Type B pancreatic cell (in vitro differentiated cells): ENCODE measurements at regions not wholly inside any gene's neighbourhood (a gene's known extent, or its start where the extent isn't known, plus 50 kb on each side); places are given as distances from the start of the nearest gene placed in this dataset.

Experiments
- DNase-seq: peaks from one replicate; pipeline ENCODE4 v3.0.0; 2021; ENCODE audit warnings: mixed read lengths; ENCODE audit not compliant: unreplicated experiment; ENCODE audit errors: extremely low spot score
- H3K27ac Mint-ChIP-seq: 2 replicates; pipeline ENCODE4 v1.8.0; 2021; ENCODE audit warnings: mild to moderate bottlenecking, mixed read lengths
- H3K27me3 Mint-ChIP-seq: 2 replicates; pipeline ENCODE4 v1.8.0; 2021; ENCODE audit warnings: mixed read lengths
- H3K36me3 Mint-ChIP-seq: 2 replicates; pipeline ENCODE4 v1.8.0; 2021; ENCODE audit warnings: mixed read lengths
- H3K4me1 Mint-ChIP-seq: one replicate; pipeline ENCODE4 v1.8.0; 2021; ENCODE audit warnings: mixed read lengths; ENCODE audit not compliant: unreplicated experiment
- H3K4me3 Mint-ChIP-seq: 2 replicates; pipeline ENCODE4 v1.8.0; 2021; ENCODE audit warnings: mild to moderate bottlenecking, mixed read lengths
- H3K9me3 Mint-ChIP-seq: 2 replicates; pipeline ENCODE4 v1.8.0; 2021; ENCODE audit warnings: mixed read lengths
- TF ChIP-seq, protein P1 (sequence below): fragments of 200-600 bp; sonication (generic); conservative IDR thresholded peaks from 2 replicates; pipeline ENCODE4 v1.5.0; 2021; ENCODE audit warnings: antibody characterized with exemption, mild to moderate bottlenecking

DNA sequence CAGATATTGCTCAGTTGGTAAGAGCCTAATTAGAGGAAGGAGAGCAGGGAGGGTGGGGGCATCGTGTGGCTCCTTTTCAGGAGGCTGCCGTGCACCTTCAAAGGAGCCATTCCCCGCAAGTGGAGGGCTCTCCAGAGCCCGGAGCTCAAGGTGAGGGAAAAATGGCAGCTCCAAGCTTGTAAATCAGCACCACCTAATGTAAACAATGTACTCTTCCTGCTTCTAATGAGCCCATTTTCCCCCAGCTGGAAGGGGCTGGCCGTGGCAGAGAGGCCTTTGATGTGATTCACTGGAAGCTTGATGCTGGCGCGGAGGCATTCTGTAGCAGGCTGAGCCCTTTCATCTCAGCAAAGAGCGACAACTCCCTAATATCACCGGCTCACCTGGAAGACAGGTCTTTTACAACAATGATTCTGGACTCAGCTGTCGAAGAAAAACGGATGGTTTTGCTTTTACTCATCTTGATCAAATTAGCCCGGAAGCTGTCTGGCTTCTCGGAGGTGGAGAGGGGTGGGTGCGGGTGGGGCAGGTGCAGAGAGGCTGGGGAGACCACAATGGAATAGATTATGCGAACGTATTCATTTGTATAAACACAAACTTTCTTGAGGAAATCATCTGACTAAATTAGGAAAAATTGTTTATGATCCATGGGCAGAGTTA, 112.5 kb downstream of the RRAGC start:
- Mint-ChIP-seq H3K9me3 (peaks cover 6% of the 10 kb centered on the region), H3K36me3 (no peaks in the 10 kb centered on the region), H3K27me3 (peaks cover 31% of the 10 kb centered on the region), H3K4me1 (peaks cover 7% of the 10 kb centered on the region), H3K27ac (no peak overlapping the region), H3K4me3 (no peak overlapping the region)
- no peak for DNase-seq
- TF ChIP-seq, protein P1, sequence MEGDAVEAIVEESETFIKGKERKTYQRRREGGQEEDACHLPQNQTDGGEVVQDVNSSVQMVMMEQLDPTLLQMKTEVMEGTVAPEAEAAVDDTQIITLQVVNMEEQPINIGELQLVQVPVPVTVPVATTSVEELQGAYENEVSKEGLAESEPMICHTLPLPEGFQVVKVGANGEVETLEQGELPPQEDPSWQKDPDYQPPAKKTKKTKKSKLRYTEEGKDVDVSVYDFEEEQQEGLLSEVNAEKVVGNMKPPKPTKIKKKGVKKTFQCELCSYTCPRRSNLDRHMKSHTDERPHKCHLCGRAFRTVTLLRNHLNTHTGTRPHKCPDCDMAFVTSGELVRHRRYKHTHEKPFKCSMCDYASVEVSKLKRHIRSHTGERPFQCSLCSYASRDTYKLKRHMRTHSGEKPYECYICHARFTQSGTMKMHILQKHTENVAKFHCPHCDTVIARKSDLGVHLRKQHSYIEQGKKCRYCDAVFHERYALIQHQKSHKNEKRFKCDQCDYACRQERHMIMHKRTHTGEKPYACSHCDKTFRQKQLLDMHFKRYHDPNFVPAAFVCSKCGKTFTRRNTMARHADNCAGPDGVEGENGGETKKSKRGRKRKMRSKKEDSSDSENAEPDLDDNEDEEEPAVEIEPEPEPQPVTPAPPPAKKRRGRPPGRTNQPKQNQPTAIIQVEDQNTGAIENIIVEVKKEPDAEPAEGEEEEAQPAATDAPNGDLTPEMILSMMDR: no peak

- no peaks in the 10 kb centered on the region for H3K36me3 Mint-ChIP-seq
- DNase-seq: no peak
- H3K4me1 Mint-ChIP-seq: peaks cover 7% of the 10 kb centered on the region
- H3K27ac Mint-ChIP-seq: no peak overlapping the region
- TF ChIP-seq, protein P1: no peak
- peaks cover 25% of the 10 kb centered on the region for H3K27me3 Mint-ChIP-seq
- H3K4me3 Mint-ChIP-seq: no peak overlapping the region
- H3K9me3 Mint-ChIP-seq: peaks cover 6% of the 10 kb centered on the region
These were observed 113.1 kb downstream of the RRAGC start for GRCh38 chr1:38746402-38746935.

DNA sequence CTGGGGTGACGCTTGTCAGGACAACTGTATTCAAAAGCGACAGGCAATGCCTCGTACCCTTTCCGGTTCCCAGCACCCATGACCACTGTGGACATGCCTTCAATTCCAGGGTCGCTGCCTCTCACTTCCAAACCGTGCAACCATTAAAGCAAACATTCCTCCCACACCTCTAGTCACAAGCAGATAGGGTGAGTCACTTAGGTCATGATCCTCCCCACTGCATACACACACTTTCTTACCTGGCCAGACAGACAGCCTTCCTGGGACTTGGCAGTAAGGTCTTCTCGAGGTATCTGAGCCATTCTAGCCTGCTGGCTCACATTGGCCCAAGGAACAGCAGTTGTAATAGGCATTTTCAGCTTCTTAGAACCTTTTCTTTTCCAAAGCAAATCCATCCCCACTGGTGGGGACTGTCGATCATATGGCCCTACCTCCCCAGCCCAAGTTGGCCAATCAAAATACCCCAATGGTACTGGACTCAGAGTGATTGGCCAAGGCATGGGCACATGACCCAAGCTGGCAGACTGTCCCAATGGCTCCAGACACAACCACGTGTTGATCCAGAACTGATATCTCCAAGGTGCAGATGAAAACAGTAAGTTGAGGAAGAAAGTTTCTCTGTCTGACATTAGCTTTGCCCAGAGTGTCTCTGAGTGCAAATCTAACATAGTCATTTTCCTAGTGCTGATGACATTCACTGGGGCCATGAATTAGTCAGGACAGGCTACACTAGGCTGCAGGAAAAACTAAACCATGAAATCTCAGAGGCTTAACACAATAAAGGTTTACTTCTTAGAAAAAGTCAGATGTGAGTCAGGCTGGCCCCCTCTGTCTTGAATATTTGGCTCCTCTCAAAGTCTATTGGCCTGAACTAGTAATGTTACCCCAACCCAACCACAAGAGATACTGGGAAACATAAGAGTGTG, 113.8 kb downstream of the RRAGC start:
- DNase-seq: no peak
- H3K27me3 Mint-ChIP-seq: peaks cover 27% of the 10 kb centered on the region
- H3K4me3 Mint-ChIP-seq: no peak overlapping the region
- peaks cover 6% of the 10 kb centered on the region for H3K9me3 Mint-ChIP-seq
- H3K27ac Mint-ChIP-seq: no peak overlapping the region
- peaks cover 7% of the 10 kb centered on the region for H3K4me1 Mint-ChIP-seq
- TF ChIP-seq, protein P1: no peak
- no peaks in the 10 kb centered on the region for H3K36me3 Mint-ChIP-seq

DNA sequence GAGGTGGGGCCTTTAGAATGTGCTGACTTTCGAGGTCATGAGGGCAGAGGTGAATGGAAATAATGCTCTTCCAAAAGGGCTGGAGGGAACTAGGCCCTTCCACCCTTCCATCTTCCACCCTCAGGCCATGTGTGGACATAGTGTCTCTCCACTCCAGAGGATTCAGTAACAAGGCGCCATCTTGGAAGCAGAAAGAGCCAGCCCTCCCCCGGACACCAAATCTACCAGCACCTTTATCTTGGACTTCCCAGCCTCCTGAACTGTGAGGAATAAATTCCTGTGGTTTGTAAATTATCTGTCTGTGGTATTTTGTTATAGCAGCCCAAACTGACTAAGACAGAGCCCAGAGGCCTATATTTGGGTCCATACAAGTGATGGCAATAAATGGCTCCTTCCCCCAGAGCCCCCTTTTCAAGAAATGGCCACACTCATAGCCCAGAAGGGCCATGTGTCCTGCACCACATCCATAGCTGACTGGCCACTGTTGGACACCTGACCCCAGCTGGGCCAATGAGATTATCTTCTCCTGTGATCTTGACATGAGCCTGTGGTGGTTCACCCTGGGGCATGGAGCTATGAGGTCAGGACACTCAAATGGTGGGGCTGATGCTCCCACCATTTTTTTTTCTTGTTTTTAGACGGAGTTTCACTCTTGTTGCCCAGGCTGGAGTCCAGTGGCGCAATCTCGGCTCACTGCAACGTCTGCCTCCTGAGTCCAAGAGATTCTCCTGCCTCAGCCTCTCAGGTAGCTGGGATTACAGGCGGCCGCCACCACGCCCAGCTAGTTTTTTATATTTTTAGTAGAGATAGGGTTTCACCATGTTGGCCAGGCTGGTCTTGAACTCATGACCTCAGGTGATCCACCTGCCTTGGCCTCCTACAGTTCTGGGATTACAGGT, 114.9 kb downstream of the RRAGC start:
- no peaks in the 10 kb centered on the region for H3K36me3 Mint-ChIP-seq
- TF ChIP-seq, protein P1: no peak
- peaks cover 19% of the 10 kb centered on the region for H3K27me3 Mint-ChIP-seq
- H3K9me3 Mint-ChIP-seq: peaks cover 6% of the 10 kb centered on the region
- H3K4me3 Mint-ChIP-seq: no peak overlapping the region
- DNase-seq: no peak
- H3K4me1 Mint-ChIP-seq: peaks cover 7% of the 10 kb centered on the region
- no peak overlapping the region for H3K27ac Mint-ChIP-seq

GRCh38 chr1:38743184-38743583, 116.4 kb downstream of the RRAGC start:
- Mint-ChIP-seq H3K9me3 (peaks cover 6% of the 10 kb centered on the region), H3K36me3 (no peaks in the 10 kb centered on the region), H3K4me3 (no peak overlapping the region), H3K27ac (no peak overlapping the region), H3K27me3 (peaks cover 22% of the 10 kb centered on the region), H3K4me1 (peaks cover 7% of the 10 kb centered on the region)
- no peak for DNase-seq
- TF ChIP-seq, protein P1: no peak
